Liver (tissue), 3 donors: ENCODE measurements at regions not wholly inside any gene's neighbourhood (a gene's known extent, or its start where the extent isn't known, plus 50 kb on each side); places are given as distances from the start of the nearest gene placed in this dataset.

Experiments
- EGR1 ChIP-seq, 2 donors: IDR thresholded peaks; 2 replicates each; pipeline ENCODE4 v1.6.1; 2016 to 2018; ENCODE audit warnings: antibody characterized with exemption in 2 of 2, low read depth in 2 of 2
- FOXA1 ChIP-seq: IDR thresholded peaks from 2 replicates; pipeline ENCODE4 v1.6.1; 2016; ENCODE audit warnings: antibody characterized with exemption
- GABPA ChIP-seq, 2 donors: IDR thresholded peaks in 1 of 2; conservative IDR thresholded peaks in 1 of 2; 2 replicates each; pipeline ENCODE4 v1.6.1; 2016; ENCODE audit warnings: antibody characterized with exemption in 2 of 2, mild to moderate bottlenecking in 1 of 2, moderate library complexity in 1 of 2
- JUND ChIP-seq, 2 donors: IDR thresholded peaks; 2 replicates each; pipeline ENCODE4 v1.6.1; 2016; ENCODE audit warnings: antibody characterized with exemption in 2 of 2
- RAD21 ChIP-seq, 2 donors: IDR thresholded peaks; 2 replicates each; pipeline ENCODE4 v1.6.1; 2016; ENCODE audit warnings: antibody characterized with exemption in 2 of 2, mild to moderate bottlenecking in 2 of 2
- RXRA ChIP-seq, 2 donors: IDR thresholded peaks; 2 replicates each; pipeline ENCODE4 v1.6.1; 2017 to 2018; ENCODE audit warnings: antibody characterized with exemption in 2 of 2, mild to moderate bottlenecking in 1 of 2
- SP1 ChIP-seq: IDR thresholded peaks from 2 replicates; pipeline ENCODE4 v1.6.1; 2018; ENCODE audit warnings: antibody characterized with exemption, mild to moderate bottlenecking
- TAF1 ChIP-seq: conservative IDR thresholded peaks from 2 replicates; pipeline ENCODE4 v1.6.1; 2016; ENCODE audit warnings: antibody characterized with exemption, mild to moderate bottlenecking
- YY1 ChIP-seq: IDR thresholded peaks from 2 replicates; pipeline ENCODE4 v1.6.1; 2016; ENCODE audit warnings: antibody characterized with exemption, mild to moderate bottlenecking
- TF ChIP-seq, protein P1 (sequence below): fragments of 150-350 bp; IDR thresholded peaks from 2 replicates; pipeline ENCODE4 v1.5.1; 2017; ENCODE audit warnings: improper control_type of control experiment, low read depth, low read length; ENCODE audit not compliant: missing input control
- TF ChIP-seq, protein P2 (sequence below): IDR thresholded peaks from 2 replicates; pipeline ENCODE4 v1.6.1; 2016; ENCODE audit warnings: antibody characterized with exemption
- TF ChIP-seq, protein P3 (sequence below): IDR thresholded peaks from 2 replicates; pipeline ENCODE4 v1.6.1; 2016; ENCODE audit warnings: antibody characterized with exemption, mild to moderate bottlenecking
- TF ChIP-seq, protein P4 (sequence below): IDR thresholded peaks from 2 replicates; pipeline ENCODE4 v1.6.1; 2016; ENCODE audit warnings: antibody characterized with exemption
- donor health status: healthy.
- donor health status: healthy.

DNA sequence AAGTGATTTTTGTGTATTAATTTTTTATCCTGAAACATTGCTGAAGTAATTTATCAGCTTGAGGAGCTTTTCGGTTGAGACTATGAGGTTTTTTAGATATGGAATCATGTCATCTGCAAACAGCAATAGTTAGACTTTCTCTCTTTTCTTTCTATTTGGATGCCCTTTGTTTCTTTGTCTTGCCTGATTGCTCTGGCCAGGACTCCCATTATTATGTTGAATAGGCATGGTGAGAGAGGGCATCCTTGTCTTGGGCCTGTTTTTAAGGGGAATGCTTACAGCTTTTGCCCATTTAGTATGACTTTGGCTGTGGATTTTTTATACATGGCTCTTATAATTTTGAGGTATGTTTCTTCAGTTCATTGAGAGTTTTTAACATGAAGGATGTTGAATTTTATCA lies 207.6 kb upstream of the DEFB112 start:
- TF ChIP-seq, protein P1, sequence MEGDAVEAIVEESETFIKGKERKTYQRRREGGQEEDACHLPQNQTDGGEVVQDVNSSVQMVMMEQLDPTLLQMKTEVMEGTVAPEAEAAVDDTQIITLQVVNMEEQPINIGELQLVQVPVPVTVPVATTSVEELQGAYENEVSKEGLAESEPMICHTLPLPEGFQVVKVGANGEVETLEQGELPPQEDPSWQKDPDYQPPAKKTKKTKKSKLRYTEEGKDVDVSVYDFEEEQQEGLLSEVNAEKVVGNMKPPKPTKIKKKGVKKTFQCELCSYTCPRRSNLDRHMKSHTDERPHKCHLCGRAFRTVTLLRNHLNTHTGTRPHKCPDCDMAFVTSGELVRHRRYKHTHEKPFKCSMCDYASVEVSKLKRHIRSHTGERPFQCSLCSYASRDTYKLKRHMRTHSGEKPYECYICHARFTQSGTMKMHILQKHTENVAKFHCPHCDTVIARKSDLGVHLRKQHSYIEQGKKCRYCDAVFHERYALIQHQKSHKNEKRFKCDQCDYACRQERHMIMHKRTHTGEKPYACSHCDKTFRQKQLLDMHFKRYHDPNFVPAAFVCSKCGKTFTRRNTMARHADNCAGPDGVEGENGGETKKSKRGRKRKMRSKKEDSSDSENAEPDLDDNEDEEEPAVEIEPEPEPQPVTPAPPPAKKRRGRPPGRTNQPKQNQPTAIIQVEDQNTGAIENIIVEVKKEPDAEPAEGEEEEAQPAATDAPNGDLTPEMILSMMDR, result no peak
- TF ChIP-seq JUND (IDR thresholded peaks at IDR 0.05) (no peak), GABPA (IDR thresholded peaks at IDR 0.05 in 1 of 2, conservative IDR thresholded peaks at IDR 0.05 in 1 of 2) (no peak), TAF1 (no peak), RAD21 (IDR thresholded peaks at IDR 0.05) (no peak), FOXA1 (no peak), RXRA (IDR thresholded peaks at IDR 0.05) (no peak), EGR1 (IDR thresholded peaks at IDR 0.05; ENCODE audit: low read depth in 2 of 2) (no peak), YY1 (no peak), SP1 (no peak)
- TF ChIP-seq, protein P2, sequence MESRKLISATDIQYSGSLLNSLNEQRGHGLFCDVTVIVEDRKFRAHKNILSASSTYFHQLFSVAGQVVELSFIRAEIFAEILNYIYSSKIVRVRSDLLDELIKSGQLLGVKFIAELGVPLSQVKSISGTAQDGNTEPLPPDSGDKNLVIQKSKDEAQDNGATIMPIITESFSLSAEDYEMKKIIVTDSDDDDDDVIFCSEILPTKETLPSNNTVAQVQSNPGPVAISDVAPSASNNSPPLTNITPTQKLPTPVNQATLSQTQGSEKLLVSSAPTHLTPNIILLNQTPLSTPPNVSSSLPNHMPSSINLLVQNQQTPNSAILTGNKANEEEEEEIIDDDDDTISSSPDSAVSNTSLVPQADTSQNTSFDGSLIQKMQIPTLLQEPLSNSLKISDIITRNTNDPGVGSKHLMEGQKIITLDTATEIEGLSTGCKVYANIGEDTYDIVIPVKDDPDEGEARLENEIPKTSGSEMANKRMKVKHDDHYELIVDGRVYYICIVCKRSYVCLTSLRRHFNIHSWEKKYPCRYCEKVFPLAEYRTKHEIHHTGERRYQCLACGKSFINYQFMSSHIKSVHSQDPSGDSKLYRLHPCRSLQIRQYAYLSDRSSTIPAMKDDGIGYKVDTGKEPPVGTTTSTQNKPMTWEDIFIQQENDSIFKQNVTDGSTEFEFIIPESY, result no peak
- TF ChIP-seq, protein P3, sequence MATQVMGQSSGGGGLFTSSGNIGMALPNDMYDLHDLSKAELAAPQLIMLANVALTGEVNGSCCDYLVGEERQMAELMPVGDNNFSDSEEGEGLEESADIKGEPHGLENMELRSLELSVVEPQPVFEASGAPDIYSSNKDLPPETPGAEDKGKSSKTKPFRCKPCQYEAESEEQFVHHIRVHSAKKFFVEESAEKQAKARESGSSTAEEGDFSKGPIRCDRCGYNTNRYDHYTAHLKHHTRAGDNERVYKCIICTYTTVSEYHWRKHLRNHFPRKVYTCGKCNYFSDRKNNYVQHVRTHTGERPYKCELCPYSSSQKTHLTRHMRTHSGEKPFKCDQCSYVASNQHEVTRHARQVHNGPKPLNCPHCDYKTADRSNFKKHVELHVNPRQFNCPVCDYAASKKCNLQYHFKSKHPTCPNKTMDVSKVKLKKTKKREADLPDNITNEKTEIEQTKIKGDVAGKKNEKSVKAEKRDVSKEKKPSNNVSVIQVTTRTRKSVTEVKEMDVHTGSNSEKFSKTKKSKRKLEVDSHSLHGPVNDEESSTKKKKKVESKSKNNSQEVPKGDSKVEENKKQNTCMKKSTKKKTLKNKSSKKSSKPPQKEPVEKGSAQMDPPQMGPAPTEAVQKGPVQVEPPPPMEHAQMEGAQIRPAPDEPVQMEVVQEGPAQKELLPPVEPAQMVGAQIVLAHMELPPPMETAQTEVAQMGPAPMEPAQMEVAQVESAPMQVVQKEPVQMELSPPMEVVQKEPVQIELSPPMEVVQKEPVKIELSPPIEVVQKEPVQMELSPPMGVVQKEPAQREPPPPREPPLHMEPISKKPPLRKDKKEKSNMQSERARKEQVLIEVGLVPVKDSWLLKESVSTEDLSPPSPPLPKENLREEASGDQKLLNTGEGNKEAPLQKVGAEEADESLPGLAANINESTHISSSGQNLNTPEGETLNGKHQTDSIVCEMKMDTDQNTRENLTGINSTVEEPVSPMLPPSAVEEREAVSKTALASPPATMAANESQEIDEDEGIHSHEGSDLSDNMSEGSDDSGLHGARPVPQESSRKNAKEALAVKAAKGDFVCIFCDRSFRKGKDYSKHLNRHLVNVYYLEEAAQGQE, result no peak
- TF ChIP-seq, protein P4, sequence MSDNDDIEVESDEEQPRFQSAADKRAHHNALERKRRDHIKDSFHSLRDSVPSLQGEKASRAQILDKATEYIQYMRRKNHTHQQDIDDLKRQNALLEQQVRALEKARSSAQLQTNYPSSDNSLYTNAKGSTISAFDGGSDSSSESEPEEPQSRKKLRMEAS, result no peak
